ENCODE measurements at regions not wholly inside any gene's neighbourhood (a gene's known extent, or its start where the extent isn't known, plus 50 kb on each side); places are given as distances from the start of the nearest gene placed in this dataset.

- TF ChIP-seq USF1 (CRISPR knock-in tag; IDR thresholded peaks at IDR 0.05) (no peak), NFYB (CRISPR knock-in tag; conservative IDR thresholded peaks at IDR 0.05; ENCODE audit: low read depth) (no peak), ZNF138 (CRISPR knock-in tag; conservative IDR thresholded peaks at IDR 0.05) (no peak), ZNF416 (CRISPR knock-in tag; IDR thresholded peaks at IDR 0.05) (no peak), NR3C1 (CRISPR knock-in tag; conservative IDR thresholded peaks at IDR 0.05; ENCODE audit: low read depth) (no peak), E2F4 (CRISPR knock-in tag; IDR thresholded peaks at IDR 0.05; ENCODE audit: borderline replicate concordance, low read depth) (no peak), CREB1 (CRISPR knock-in tag; IDR thresholded peaks at IDR 0.05) (no peak), AR (CRISPR knock-in tag; IDR thresholded peaks at IDR 0.05) (no peak), ZBTB21 (CRISPR knock-in tag; IDR thresholded peaks at IDR 0.05; ENCODE audit: borderline replicate concordance) (no peak), CREM (CRISPR knock-in tag; IDR thresholded peaks at IDR 0.05) (no peak), RORB (CRISPR knock-in tag; IDR thresholded peaks at IDR 0.05) (no peak), ATF1 (CRISPR knock-in tag; IDR thresholded peaks at IDR 0.05) (no peak), OVOL2 (CRISPR knock-in tag; IDR thresholded peaks at IDR 0.05; ENCODE audit: borderline replicate concordance) (no peak)
- TF ChIP-seq, protein P1, sequence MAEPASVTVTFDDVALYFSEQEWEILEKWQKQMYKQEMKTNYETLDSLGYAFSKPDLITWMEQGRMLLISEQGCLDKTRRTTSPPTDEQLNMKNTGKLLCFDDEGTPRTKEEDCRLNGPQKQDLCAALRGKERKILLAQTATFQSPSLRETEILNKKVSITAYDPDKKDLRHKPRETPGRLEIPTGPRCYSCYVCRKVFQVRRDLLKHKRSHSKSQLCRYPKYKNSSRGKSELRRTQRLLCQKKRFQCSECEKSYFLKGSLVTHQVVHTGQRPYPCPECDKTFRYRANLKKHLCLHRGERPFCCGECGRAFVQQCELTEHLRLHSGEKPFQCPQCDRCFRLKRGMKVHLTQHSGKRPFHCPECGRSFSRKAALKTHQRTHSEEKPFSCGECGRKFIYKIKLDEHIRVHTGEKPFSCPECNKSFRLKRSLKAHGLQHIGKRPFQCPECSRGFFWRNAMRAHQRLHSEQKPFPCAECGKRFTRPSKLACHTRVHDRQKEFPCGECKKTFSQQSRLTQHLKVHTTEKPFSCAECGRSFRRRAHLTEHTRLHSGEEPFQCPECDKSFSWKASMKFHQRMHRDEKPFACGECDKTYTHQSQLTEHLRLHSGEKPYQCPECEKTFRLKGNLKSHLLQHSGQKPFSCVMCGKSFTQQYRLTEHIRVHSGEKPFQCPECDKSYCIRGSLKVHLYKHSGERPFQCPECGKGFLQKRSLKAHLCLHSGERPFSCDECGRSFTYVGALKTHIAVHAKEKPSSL (CRISPR knock-in tag; conservative IDR thresholded peaks at IDR 0.05): no peak
- TF ChIP-seq, protein P2, sequence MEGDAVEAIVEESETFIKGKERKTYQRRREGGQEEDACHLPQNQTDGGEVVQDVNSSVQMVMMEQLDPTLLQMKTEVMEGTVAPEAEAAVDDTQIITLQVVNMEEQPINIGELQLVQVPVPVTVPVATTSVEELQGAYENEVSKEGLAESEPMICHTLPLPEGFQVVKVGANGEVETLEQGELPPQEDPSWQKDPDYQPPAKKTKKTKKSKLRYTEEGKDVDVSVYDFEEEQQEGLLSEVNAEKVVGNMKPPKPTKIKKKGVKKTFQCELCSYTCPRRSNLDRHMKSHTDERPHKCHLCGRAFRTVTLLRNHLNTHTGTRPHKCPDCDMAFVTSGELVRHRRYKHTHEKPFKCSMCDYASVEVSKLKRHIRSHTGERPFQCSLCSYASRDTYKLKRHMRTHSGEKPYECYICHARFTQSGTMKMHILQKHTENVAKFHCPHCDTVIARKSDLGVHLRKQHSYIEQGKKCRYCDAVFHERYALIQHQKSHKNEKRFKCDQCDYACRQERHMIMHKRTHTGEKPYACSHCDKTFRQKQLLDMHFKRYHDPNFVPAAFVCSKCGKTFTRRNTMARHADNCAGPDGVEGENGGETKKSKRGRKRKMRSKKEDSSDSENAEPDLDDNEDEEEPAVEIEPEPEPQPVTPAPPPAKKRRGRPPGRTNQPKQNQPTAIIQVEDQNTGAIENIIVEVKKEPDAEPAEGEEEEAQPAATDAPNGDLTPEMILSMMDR (IDR thresholded peaks at IDR 0.05): no peak
- TF ChIP-seq, protein P3, sequence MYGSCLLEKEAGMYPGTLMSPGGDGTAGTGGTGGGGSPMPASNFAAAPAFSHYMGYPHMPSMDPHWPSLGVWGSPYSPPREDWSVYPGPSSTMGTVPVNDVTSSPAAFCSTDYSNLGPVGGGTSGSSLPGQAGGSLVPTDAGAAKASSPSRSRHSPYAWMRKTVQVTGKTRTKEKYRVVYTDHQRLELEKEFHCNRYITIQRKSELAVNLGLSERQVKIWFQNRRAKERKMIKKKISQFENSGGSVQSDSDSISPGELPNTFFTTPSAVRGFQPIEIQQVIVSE (CRISPR knock-in tag; IDR thresholded peaks at IDR 0.05; ENCODE audit: borderline replicate concordance): no peak
Measured at GRCh38 chr13:99897076-99897440, 74.5 kb downstream of the ZIC5 start (continued).

- Mint-ChIP-seq H3K9me3 (no peaks in the 10 kb centered on the region), H3K36me3 (no peaks in the 10 kb centered on the region), H3K4me3 (0 out of 2 replicates have a peak overlapping the region, but pooled peaks have one; percentile 11), H3K27ac (no peak overlapping the region), H3K27me3 (ENCODE audit: low read depth) (peaks cover 41% of the 10 kb centered on the region), H3K4me1 (peaks cover 75% of the 10 kb centered on the region)
- CTCF ChIA-PET: interaction anchor here (1.0 kb wide), 1 partner anchor 39 kb away, joined by 4 read pairs; no protein-coding TSS in a partner anchor
- ATAC-seq (no peak), DNase-seq (ENCODE audit: low spot score) (peak; percentile 38)
- TF ChIP-seq ETV6 (CRISPR knock-in tag; IDR thresholded peaks at IDR 0.05): no peak
- TF ChIP-seq HMGXB4 (CRISPR knock-in tag; IDR thresholded peaks at IDR 0.05): peak; percentile 24; the same call in 1 of the 2 replicates
- POLR2A ChIA-PET: interaction anchor here (0.8 kb wide), 1 partner anchor 11 kb away, joined by 3 read pairs; no protein-coding TSS in a partner anchor
Measured at GRCh38 chr13:99896369-99897075, 75.0 kb downstream of the ZIC5 start.
